ENCODE measurements at regions not wholly inside any gene's neighbourhood (a gene's known extent, or its start where the extent isn't known, plus 50 kb on each side); places are given as distances from the start of the nearest gene placed in this dataset.
"Not testable (repeated sequence)": the region's sequence is repeated elsewhere in the genome, so short reads cannot be mapped to it uniquely, and the experiment has no call there.

- H3K27ac ChIP-seq (ENCODE audit: low read depth, low read length) = no peak overlapping the region
- no peak overlapping the region for H2AFZ ChIP-seq (ENCODE audit: low read length)
- DNase-seq (ENCODE audit: insufficient read length, low spot score, missing footprints) = no peak
- no peaks in the 10 kb centered on the region for H3K36me3 ChIP-seq (ENCODE audit: insufficient read depth, low read length)
- H3K4me1 ChIP-seq (ENCODE audit: insufficient read depth, low read length) = no peaks in the 10 kb centered on the region
- H3K9me3 ChIP-seq (ENCODE audit: low read depth, low read length) = no peaks in the 10 kb centered on the region
- TF ChIP-seq CTCF (IDR thresholded peaks at IDR 0.05; ENCODE audit: extremely low read depth, low read depth, low read length) = no peak
- no peaks in the 10 kb centered on the region for H4K20me1 ChIP-seq (ENCODE audit: insufficient read depth, low read length)
- no peak overlapping the region for H3K4me3 ChIP-seq (ENCODE audit: insufficient read depth, low read length)
- H3K4me2 ChIP-seq (ENCODE audit: insufficient read depth, low read length) = no peak overlapping the region
- H3K79me2 ChIP-seq (ENCODE audit: insufficient read depth, low read length) = no peaks in the 10 kb centered on the region
- H3K27me3 ChIP-seq (ENCODE audit: insufficient read depth, low read length) = no peaks in the 10 kb centered on the region
Observed at GRCh38 chr4:171235521-171235920, 577.7 kb upstream of the GALNTL6 start.

- not testable (repeated sequence) for H3K4me2 ChIP-seq (ENCODE audit: insufficient read depth, low read length); H3K36me3 ChIP-seq (ENCODE audit: insufficient read depth, low read length); DNase-seq (ENCODE audit: insufficient read length, low spot score, missing footprints); H3K4me3 ChIP-seq (ENCODE audit: insufficient read depth, low read length); H2AFZ ChIP-seq (ENCODE audit: low read length); H3K27ac ChIP-seq (ENCODE audit: low read depth, low read length); H3K4me1 ChIP-seq (ENCODE audit: insufficient read depth, low read length); H3K9me3 ChIP-seq (ENCODE audit: low read depth, low read length); H3K27me3 ChIP-seq (ENCODE audit: insufficient read depth, low read length); H3K79me2 ChIP-seq (ENCODE audit: insufficient read depth, low read length); H4K20me1 ChIP-seq (ENCODE audit: insufficient read depth, low read length)
Observed at GRCh38 chr4:171229354-171229753, 583.9 kb upstream of the GALNTL6 start.

- H3K79me2 ChIP-seq (ENCODE audit: insufficient read depth, low read length) = no peaks in the 10 kb centered on the region
- H3K27ac ChIP-seq (ENCODE audit: low read depth, low read length) = no peak overlapping the region
- no peaks in the 10 kb centered on the region for H4K20me1 ChIP-seq (ENCODE audit: insufficient read depth, low read length)
- peaks cover 2% of the 10 kb centered on the region for H3K9me3 ChIP-seq (ENCODE audit: low read depth, low read length)
- no peak overlapping the region for H2AFZ ChIP-seq (ENCODE audit: low read length)
- no peaks in the 10 kb centered on the region for H3K4me1 ChIP-seq (ENCODE audit: insufficient read depth, low read length)
- DNase-seq (ENCODE audit: insufficient read length, low spot score, missing footprints) = no peak
- H3K4me3 ChIP-seq (ENCODE audit: insufficient read depth, low read length) = no peak overlapping the region
- TF ChIP-seq CTCF (IDR thresholded peaks at IDR 0.05; ENCODE audit: extremely low read depth, low read depth, low read length) = no peak
- H3K27me3 ChIP-seq (ENCODE audit: insufficient read depth, low read length) = no peaks in the 10 kb centered on the region
- no peaks in the 10 kb centered on the region for H3K36me3 ChIP-seq (ENCODE audit: insufficient read depth, low read length)
- H3K4me2 ChIP-seq (ENCODE audit: insufficient read depth, low read length) = no peak overlapping the region
Observed at GRCh38 chr4:171221181-171221580, 592.0 kb upstream of the GALNTL6 start.

- TF ChIP-seq CTCF (IDR thresholded peaks at IDR 0.05; ENCODE audit: extremely low read depth, low read depth, low read length) = no peak
- peak; percentile 37 for DNase-seq (ENCODE audit: insufficient read length, low spot score, missing footprints)
- Histone ChIP-seq H3K4me2 (ENCODE audit: insufficient read depth, low read length) (no peak overlapping the region), H3K36me3 (ENCODE audit: insufficient read depth, low read length) (no peaks in the 10 kb centered on the region), H3K4me3 (ENCODE audit: insufficient read depth, low read length) (no peak overlapping the region), H3K79me2 (ENCODE audit: insufficient read depth, low read length) (no peaks in the 10 kb centered on the region), H4K20me1 (ENCODE audit: insufficient read depth, low read length) (no peaks in the 10 kb centered on the region), H3K27ac (ENCODE audit: low read depth, low read length) (no peak overlapping the region), H3K9me3 (ENCODE audit: low read depth, low read length) (no peaks in the 10 kb centered on the region), H3K27me3 (ENCODE audit: insufficient read depth, low read length) (no peaks in the 10 kb centered on the region), H3K4me1 (ENCODE audit: insufficient read depth, low read length) (no peaks in the 10 kb centered on the region), H2AFZ (ENCODE audit: low read length) (no peak overlapping the region)
Observed at GRCh38 chr4:171203425-171203824, 609.8 kb upstream of the GALNTL6 start.

Data from osteoblast (primary cell).